VCaP (cell line): ENCODE measurements at regions not wholly inside any gene's neighbourhood (a gene's known extent, or its start where the extent isn't known, plus 50 kb on each side); places are given as distances from the start of the nearest gene placed in this dataset.
"Not testable (repeated sequence)": the region's sequence is repeated elsewhere in the genome, so short reads cannot be mapped to it uniquely, and the experiment has no call there.

Experiments used
- H3K27ac ChIP-seq: fragments of 450-650 bp; 2 replicates; pipeline ENCODE4 v1.5.1; 2017
- TF ChIP-seq, protein P1 (sequence below): fragments of 450-650 bp; conservative IDR thresholded peaks from 2 replicates; pipeline ENCODE4 v1.5.1; 2017; ENCODE audit warnings: mild to moderate bottlenecking, moderate library complexity

- not testable (repeated sequence) for H3K27ac ChIP-seq
Observed at GRCh38 chr12:124070394-124071074, 97.5 kb downstream of the ZNF664 start.

DNA sequence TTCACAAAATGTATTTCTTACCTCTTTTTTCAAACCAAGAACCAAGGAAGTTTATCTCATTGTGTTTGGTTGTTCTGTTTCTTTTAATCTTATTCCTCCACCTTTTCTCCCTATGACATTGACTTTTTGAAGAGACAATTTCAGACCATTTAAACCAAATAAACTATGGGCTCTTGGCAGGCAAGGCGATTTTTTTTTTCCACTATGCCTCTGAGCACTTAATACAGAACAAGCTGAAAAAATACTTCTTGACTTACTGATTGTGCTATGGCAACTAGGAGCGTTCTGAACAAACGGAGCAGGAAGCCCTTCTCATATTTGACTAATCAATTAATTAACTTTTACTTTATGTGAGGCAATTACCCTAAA lies 98.0 kb downstream of the ZNF664 start:
- H3K27ac ChIP-seq = no peak overlapping the region
- TF ChIP-seq, protein P1, sequence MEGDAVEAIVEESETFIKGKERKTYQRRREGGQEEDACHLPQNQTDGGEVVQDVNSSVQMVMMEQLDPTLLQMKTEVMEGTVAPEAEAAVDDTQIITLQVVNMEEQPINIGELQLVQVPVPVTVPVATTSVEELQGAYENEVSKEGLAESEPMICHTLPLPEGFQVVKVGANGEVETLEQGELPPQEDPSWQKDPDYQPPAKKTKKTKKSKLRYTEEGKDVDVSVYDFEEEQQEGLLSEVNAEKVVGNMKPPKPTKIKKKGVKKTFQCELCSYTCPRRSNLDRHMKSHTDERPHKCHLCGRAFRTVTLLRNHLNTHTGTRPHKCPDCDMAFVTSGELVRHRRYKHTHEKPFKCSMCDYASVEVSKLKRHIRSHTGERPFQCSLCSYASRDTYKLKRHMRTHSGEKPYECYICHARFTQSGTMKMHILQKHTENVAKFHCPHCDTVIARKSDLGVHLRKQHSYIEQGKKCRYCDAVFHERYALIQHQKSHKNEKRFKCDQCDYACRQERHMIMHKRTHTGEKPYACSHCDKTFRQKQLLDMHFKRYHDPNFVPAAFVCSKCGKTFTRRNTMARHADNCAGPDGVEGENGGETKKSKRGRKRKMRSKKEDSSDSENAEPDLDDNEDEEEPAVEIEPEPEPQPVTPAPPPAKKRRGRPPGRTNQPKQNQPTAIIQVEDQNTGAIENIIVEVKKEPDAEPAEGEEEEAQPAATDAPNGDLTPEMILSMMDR = no peak

DNA sequence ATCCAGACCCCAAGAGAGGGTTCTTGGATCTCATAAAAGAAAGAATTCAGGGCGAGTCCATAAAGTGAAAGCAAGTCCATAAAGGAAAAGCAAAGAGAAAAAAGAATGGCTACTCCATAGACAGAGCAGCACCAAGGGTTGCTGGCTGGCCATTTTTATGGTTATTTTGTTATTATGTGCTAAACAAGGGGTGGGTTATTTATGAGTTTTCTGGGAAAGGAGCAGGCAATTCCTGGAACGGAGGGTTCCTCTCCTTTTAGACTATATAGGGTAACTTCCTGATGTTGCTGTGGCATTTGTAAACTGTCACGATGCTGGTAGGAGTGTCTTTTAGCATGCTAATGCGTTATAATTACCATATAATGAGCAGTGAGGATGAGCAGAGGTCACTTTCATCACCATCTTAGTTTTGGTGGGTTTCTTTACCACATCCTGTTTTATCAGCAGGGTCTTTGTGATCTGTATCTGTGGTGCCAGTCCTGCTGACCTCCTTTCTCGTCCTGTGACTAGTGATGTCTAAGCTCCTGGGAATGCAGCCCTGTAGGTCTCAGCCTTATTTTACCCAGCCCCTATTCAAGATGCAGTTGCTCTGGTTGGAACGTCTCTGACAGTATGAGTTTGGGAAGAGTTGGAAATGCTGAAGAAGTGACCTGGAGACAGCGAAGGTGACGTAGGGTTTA lies 100.5 kb downstream of the ZNF664 start:
- H3K27ac ChIP-seq = no peak overlapping the region
- TF ChIP-seq, protein P1 = no peak

DNA sequence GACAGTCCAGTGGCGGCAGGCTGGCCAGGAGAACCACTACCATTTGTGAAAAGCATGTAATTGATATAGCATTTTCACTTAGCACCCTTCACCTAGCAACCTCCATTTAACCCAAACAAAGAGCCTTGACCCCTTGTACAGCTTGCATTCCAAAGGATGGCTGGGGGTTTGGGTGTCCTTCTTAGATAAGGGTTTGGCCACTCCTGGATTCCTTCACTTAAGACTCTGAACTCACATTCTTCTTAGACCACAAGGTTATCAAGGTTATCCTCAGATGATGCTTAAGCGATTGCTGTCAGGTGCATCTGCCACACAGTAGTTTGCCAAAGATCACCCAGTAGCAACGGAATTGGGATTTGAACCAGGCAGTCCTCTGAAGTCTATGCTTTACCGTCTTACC lies 102.8 kb downstream of the ZNF664 start:
- TF ChIP-seq, protein P1 = no peak
- H3K27ac ChIP-seq = no peak overlapping the region

- no peak overlapping the region for H3K27ac ChIP-seq
- TF ChIP-seq, protein P1 = no peak
Observed at GRCh38 chr12:124077701-124078100, 104.7 kb downstream of the ZNF664 start.

DNA sequence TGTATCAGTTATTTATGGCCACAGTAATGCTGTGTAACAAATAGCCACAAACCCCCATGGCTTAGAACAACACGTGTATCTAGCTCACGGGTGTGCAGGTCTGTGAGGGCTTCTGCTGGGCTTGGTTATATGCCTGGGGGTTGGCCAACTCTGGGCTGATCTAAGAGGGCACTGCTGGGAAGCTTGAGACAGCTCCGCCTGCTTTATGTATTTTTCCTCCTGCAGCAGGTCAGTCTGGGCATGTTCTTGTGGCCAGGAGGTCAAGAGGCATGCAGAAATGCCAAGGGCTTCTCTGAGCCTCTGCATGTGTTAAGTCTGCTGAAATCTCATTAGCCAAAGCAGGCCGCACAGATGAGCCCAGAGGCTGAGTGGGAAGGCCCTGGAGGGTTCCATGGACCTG lies 105.8 kb downstream of the ZNF664 start:
- TF ChIP-seq, protein P1 = no peak
- H3K27ac ChIP-seq = no peak overlapping the region

DNA sequence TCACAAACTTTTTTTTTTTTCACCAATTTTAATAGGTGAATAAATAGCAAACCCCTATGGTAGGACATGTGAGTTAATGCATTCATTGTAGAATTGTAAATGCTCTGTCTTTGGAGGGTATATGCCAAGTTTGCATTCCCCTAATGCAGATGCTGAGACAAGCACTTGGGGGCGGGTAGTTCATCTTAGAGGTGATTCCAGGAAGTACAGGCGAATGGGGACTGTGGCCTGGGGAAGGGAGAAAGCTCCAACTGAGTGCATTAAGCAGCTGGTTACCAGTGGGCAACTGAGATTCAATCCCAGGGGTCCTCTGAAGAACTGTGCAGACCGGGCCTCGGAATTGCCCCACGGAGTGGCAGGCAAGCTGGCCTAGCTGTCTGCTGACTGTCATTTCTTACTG lies 107.6 kb downstream of the ZNF664 start:
- TF ChIP-seq, protein P1 = no peak
- no peak overlapping the region for H3K27ac ChIP-seq

GRCh38 chr12:124082012-124082411 lies 109.0 kb downstream of the ZNF664 start:
- TF ChIP-seq, protein P1 = no peak
- H3K27ac ChIP-seq = no peak overlapping the region
